DND-41 (cell line): ENCODE measurements at regions not wholly inside any gene's neighbourhood (a gene's known extent, or its start where the extent isn't known, plus 50 kb on each side); places are given as distances from the start of the nearest gene placed in this dataset.

ENCODE experiments used
- EZH2 ChIP-seq: IDR thresholded peaks from 3 replicates; pipeline ENCODE4 v1.6.1; 2012; ENCODE audit warnings: borderline replicate concordance, low read depth, mild to moderate bottlenecking, moderate library complexity, low read length, inconsistent platforms; ENCODE audit not compliant: severe bottlenecking
- TF ChIP-seq, protein P1 (sequence below): IDR thresholded peaks from 2 replicates; pipeline ENCODE4 v1.5.1; 2012; ENCODE audit warnings: borderline replicate concordance, low read length, moderate library complexity, mild to moderate bottlenecking; ENCODE audit not compliant: poor library complexity, severe bottlenecking; ENCODE audit errors: extremely low read depth

DNA sequence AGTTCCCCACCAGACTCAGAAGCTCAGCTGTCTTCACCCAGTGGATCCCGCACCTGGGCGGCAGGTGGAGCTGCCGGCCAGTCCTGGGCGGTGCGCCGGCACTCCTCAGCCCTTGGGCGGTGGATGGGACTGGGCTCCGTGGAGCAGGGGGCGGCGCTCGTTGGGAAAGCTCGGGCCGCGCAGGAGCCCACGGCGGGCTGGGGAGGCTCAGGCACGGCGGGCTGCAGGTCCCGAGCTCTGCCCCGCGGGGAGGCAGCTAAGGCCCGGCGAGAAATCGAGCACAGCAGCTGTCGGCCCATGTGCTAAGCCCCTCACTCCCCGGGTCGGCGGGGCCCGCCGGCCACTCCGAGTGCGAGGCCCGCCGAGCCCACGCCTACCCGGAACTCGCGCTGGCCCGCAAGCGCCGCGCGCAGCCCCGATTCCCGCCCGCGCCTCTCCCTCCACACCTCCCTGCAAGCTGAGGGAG is 560.0 kb downstream of the BRINP1 start:
- TF ChIP-seq, protein P1, sequence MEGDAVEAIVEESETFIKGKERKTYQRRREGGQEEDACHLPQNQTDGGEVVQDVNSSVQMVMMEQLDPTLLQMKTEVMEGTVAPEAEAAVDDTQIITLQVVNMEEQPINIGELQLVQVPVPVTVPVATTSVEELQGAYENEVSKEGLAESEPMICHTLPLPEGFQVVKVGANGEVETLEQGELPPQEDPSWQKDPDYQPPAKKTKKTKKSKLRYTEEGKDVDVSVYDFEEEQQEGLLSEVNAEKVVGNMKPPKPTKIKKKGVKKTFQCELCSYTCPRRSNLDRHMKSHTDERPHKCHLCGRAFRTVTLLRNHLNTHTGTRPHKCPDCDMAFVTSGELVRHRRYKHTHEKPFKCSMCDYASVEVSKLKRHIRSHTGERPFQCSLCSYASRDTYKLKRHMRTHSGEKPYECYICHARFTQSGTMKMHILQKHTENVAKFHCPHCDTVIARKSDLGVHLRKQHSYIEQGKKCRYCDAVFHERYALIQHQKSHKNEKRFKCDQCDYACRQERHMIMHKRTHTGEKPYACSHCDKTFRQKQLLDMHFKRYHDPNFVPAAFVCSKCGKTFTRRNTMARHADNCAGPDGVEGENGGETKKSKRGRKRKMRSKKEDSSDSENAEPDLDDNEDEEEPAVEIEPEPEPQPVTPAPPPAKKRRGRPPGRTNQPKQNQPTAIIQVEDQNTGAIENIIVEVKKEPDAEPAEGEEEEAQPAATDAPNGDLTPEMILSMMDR = no peak
- no peak for TF ChIP-seq EZH2
